ELF-1 (cell line): ENCODE measurements at regions not wholly inside any gene's neighbourhood (a gene's known extent, or its start where the extent isn't known, plus 50 kb on each side); places are given as distances from the start of the nearest gene placed in this dataset.
"Not testable (repeated sequence)": the region's sequence is repeated elsewhere in the genome, so short reads cannot be mapped to it uniquely, and the experiment has no call there.

Source experiments
- DNase-seq: peaks from one replicate; pipeline ENCODE4 v3.0.0-alpha.2; 2016; ENCODE audit warnings: low read depth, low spot score

- DNase-seq, result no peak
Observed at GRCh38 chr17:53765609-53766008, 57.1 kb upstream of the KIF2B start.

DNA sequence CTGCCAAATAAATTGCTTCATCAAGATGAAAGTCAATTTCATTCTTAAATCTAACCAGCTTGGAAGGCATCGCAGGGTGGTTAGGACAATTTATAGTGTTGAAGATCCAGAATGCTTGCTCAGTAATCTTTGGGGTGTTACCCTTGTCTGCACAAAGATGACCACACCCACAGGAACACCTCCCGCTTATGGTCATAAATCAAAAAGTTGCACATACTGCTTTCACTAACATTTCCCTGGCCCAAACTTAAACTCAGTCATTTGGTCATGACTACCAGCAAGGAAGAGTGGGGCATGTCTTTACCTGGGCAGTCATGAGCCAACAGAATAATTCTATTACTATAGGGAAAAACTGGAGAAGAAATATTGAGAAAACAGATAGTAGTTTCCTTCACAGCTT, 57.6 kb upstream of the KIF2B start:
- DNase-seq, result no peak

GRCh38 chr17:53757559-53757958, 65.2 kb upstream of the KIF2B start:
- DNase-seq, result no peak

- DNase-seq, result not testable (repeated sequence)
Observed at GRCh38 chr17:53757116-53757515, 65.6 kb upstream of the KIF2B start.

- DNase-seq, result peak; percentile 38
Observed at GRCh38 chr17:53749178-53749577, 73.5 kb upstream of the KIF2B start.

- not testable (repeated sequence) for DNase-seq
Observed at GRCh38 chr17:53748159-53748820, 74.4 kb upstream of the KIF2B start.

GRCh38 chr17:53740312-53740711, 82.4 kb upstream of the KIF2B start:
- DNase-seq, result no peak

GRCh38 chr17:53736516-53737240, 86.0 kb upstream of the KIF2B start:
- no peak for DNase-seq

DNA sequence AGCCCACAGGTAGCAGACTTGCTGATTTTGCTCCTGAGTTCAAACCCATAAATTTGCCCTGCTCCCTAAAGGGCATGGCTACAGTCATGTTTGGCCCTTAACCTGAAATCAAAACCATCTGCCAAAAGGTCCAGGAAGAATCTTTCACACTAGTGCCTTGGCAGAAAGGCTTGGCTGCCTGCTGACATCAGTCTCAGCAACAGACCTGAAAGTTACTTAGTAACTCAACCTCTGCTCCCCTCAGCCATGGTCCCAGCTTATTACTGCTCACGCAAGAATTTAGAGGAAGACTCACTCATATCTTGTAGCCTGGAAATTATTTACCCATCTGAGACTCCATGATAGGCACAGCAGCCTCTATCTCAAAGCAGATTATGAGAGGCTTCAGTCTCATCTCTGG, 98.0 kb upstream of the KIF2B start:
- no peak for DNase-seq

GRCh38 chr17:53722407-53722806, 100.3 kb upstream of the KIF2B start:
- no peak for DNase-seq

- DNase-seq, result no peak
Observed at GRCh38 chr17:53721101-53721500, 101.6 kb upstream of the KIF2B start.

DNA sequence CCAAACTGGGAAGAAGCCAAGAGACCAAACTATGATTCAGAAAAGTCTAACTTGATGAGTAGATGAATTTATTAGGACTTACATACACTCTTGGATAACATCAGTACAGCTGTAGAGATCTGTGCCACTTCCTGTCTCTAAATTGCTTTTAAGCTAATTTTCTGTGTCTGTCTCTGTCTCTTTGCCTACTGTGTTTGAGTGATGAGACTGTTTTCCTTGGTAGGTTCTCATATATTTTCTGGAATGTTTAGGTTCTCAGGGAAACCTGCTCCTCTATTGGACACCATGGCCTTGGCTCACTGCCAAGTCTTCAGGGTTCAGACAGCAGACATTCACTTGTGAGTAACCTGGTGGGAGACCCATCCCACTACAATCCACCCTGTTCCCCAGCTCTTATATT, 103.5 kb upstream of the KIF2B start:
- no peak for DNase-seq

DNA sequence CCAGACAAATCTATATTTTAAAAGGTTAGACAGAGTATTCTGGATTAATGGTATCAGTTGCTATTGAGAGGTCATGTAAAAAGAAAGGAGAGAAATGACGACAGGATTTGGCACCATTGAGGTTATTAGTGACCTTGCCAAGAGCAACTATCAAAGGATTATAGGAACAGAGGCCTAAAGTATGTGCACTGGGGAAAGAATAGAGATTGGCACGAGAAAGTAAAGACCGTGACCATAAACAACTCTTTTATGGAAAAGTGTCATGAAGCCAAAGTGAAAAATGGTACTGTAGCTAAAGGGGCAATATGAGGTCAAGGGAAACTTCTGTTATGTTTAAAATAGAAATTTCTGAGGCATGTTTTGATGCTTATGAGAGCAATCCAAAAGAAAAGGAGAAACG, 115.2 kb upstream of the KIF2B start:
- no peak for DNase-seq

DNA sequence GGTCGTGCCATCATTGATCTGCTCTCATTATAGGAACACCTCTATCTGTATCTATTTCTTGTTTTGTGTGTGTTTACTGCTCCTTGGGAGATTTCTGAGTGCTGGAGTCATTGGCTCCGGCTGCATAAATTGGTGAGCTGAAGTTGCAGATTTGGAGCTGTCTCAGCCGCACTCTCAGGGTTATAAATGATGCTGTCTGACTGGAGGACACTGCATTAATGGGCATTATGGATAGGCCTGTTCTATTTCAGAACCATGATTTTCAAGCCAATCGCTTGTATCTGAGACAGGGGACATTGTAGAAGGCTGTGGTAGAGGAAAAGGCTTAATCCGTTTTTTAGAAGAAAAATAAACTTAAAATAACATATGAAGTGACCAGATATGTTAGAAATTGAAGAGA, 126.4 kb upstream of the KIF2B start:
- DNase-seq, result no peak

GRCh38 chr17:53687324-53687723, 135.4 kb upstream of the KIF2B start:
- DNase-seq, result no peak

- no peak for DNase-seq
Observed at GRCh38 chr17:53680745-53681144, 142.0 kb upstream of the KIF2B start.

- no peak for DNase-seq
Observed at GRCh38 chr17:53668854-53669253, 153.9 kb upstream of the KIF2B start.

- DNase-seq, result no peak
Observed at GRCh38 chr17:53662608-53663007, 160.1 kb upstream of the KIF2B start.

GRCh38 chr17:53659181-53659580, 163.5 kb upstream of the KIF2B start:
- no peak for DNase-seq

- DNase-seq, result no peak
Observed at GRCh38 chr17:53655591-53655990, 167.1 kb upstream of the KIF2B start.

- no peak for DNase-seq
Observed at GRCh38 chr17:53649201-53649600, 173.5 kb upstream of the KIF2B start.

GRCh38 chr17:53646835-53647234, 175.9 kb upstream of the KIF2B start:
- DNase-seq, result no peak

DNA sequence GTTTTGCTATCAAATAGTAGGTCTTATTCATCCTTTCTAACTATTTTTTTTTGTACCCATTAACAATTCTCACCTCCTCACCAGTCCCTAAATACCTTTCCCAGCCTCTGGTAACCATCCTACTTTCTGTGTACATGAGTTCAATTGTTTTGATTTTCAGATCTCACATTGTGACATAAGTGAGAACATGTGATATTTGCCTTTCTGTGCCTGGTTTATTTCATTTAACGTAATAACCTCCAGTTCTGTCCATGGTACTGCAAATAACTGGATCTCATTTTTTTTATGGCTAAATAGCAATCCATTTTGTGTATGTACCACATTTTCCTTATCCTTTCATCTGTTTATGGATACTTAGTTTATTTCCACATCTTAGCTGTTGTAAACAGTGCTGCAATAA, 181.9 kb upstream of the KIF2B start:
- no peak for DNase-seq

DNA sequence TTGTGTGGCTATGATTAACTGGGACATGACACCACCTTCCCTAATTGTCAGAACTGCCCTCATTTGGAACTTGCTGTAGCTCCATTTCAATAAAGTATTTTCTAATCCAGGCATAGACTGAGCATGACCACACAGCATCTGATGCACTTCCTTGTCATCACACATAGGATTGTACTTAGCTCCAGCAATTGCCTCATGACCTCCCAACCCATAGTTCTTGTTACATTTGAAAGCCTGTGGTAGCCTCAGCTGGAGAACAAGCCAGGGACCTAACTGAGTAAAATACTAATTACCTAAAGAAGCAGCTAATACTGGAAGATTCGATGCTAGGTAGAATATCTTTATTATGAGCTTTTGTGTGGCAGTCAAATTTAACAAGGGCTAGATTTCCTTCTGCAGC, 187.3 kb upstream of the KIF2B start:
- DNase-seq, result no peak
